BJ (cell line): ENCODE measurements at regions not wholly inside any gene's neighbourhood (a gene's known extent, or its start where the extent isn't known, plus 50 kb on each side); places are given as distances from the start of the nearest gene placed in this dataset.

Source experiments
- CTCF ChIA-PET: fragments of 350-600 bp; formaldehyde crosslinking; extraction: SDS; loops from one replicate; lab custom pipeline; 2021; ENCODE audit warnings: antibody characterized with exemption, inconsistent platforms; lab: Yijun Ruan, JAX
- POLR2A ChIA-PET: fragments of 300-600 bp; sonication (Branson Sonifier 250); formaldehyde crosslinking; extraction: SDS; loops from one replicate; lab custom pipeline; 2021; ENCODE audit warnings: antibody characterized with exemption; lab: Charles Lee
- DNase-seq: peaks from one replicate; pipeline ENCODE4 v3.0.0-alpha.2; 2011; ENCODE audit warnings: low read depth
- H3K27me3 ChIP-seq: 2 replicates; pipeline ENCODE4 v1.6.0; 2011; ENCODE audit warnings: low read length; ENCODE audit not compliant: control insufficient read depth, insufficient read depth
- H3K36me3 ChIP-seq: 2 replicates; pipeline ENCODE4 v1.5.1; 2011; ENCODE audit warnings: low read length; ENCODE audit not compliant: control insufficient read depth, insufficient read depth
- H3K4me3 ChIP-seq: 2 replicates; pipeline ENCODE4 v1.5.1; 2011; ENCODE audit warnings: low read depth, mild to moderate bottlenecking, control low read depth, low read length
- TF ChIP-seq, protein P1 (sequence below): IDR thresholded peaks from 2 replicates; pipeline ENCODE4 v1.5.1; 2011; ENCODE audit warnings: low read depth, mild to moderate bottlenecking, control low read depth, inconsistent platforms, low read length, moderate library complexity; ENCODE audit not compliant: insufficient read depth

DNA sequence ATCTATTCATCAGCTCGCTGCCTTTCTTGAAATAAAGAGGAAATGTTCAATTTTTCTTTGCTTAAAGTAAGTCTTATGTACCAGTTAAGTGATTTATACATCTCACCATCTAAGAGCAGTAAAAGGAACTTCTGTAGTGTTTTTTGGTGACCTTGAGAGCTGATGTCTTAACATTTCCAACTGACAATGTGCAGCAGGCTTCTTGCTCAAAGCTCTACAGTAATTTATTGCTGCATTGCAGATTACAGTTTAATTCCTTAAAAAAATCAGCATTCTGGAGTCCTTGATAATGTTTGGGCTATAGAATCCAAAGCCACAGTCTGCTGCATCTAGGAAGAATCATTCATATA is 61.6 kb downstream of the DIPK2A start:
- TF ChIP-seq, protein P1, sequence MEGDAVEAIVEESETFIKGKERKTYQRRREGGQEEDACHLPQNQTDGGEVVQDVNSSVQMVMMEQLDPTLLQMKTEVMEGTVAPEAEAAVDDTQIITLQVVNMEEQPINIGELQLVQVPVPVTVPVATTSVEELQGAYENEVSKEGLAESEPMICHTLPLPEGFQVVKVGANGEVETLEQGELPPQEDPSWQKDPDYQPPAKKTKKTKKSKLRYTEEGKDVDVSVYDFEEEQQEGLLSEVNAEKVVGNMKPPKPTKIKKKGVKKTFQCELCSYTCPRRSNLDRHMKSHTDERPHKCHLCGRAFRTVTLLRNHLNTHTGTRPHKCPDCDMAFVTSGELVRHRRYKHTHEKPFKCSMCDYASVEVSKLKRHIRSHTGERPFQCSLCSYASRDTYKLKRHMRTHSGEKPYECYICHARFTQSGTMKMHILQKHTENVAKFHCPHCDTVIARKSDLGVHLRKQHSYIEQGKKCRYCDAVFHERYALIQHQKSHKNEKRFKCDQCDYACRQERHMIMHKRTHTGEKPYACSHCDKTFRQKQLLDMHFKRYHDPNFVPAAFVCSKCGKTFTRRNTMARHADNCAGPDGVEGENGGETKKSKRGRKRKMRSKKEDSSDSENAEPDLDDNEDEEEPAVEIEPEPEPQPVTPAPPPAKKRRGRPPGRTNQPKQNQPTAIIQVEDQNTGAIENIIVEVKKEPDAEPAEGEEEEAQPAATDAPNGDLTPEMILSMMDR = no peak
- Histone ChIP-seq H3K27me3 (no peaks in the 10 kb centered on the region), H3K36me3 (no peaks in the 10 kb centered on the region), H3K4me3 (no peak overlapping the region)
- POLR2A ChIA-PET = no interaction called here
- CTCF ChIA-PET = no interaction called here
- no peak for DNase-seq

DNA sequence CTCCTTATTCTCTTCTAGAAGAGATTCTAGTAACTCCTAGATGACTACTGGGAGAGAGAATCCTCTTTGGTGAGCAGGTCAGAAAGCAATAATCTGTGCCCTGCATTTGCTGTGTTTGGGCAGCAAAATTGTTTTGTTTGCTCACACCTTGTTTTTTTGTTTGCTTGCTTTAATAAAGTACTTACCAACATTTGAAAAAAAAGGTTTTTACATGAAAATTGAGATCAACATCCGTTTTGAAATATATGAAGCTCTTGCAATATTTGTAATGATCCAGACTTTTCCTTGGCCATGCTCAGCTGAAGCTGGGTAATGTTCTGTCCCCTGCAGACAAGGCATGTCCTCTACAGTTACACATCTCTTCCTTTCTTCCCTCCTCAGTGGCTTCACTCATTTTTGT is 62.2 kb downstream of the DIPK2A start:
- POLR2A ChIA-PET = no interaction called here
- CTCF ChIA-PET = no interaction called here
- TF ChIP-seq, protein P1 = no peak
- no peaks in the 10 kb centered on the region for H3K36me3 ChIP-seq
- DNase-seq = no peak
- H3K27me3 ChIP-seq = no peaks in the 10 kb centered on the region
- H3K4me3 ChIP-seq = no peak overlapping the region

DNA sequence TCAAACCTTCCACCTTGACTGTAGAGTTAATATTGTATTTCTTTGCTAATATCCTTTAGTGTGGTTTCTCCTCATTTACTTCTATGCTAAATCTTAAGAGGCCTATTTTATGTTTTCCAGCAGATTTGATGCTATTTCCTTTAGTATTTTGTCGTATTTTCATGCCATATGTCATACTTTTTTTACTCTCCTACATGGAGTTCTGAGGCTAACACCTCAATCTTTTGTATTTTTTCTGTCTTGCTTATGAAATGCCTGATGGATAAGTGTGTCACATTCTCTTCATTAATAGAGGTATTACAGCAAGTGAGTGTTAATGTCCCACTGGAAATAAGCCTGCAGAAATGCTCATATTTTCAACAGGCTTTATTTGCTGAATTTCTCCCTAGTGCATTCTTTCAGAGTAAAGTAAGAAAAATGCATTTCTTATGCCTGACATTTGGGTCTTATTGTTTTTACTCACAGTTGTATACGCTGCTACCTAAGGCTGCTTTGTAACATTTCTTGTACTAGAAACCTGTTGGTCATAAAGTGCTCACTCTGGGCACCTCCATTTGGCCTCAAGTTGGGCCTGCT is 63.2 kb downstream of the DIPK2A start:
- no peaks in the 10 kb centered on the region for H3K36me3 ChIP-seq
- H3K27me3 ChIP-seq = no peaks in the 10 kb centered on the region
- no peak for DNase-seq
- H3K4me3 ChIP-seq = no peak overlapping the region
- POLR2A ChIA-PET = no interaction called here
- CTCF ChIA-PET = no interaction called here
- TF ChIP-seq, protein P1 = no peak

DNA sequence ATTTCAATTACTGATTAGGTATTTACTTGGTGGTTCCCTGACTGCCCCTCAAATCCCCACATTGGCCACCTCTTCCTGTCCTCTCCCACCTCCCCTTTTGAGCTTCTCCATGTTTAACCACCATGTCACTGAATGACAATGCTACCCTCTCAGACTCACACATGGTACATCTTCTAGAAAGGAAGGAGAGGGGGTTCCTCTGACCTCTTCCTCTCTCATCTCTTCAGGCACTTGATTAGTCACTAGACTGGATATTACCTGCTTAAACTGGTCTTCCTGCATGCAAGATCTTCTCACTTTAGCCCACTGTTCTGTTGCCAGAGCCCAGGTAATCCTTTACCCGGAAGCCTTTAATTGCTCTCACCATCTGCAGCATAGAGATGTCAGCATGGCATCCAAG is 64.9 kb downstream of the DIPK2A start:
- H3K36me3 ChIP-seq = no peaks in the 10 kb centered on the region
- TF ChIP-seq, protein P1 = no peak
- CTCF ChIA-PET = no interaction called here
- no peak overlapping the region for H3K4me3 ChIP-seq
- POLR2A ChIA-PET = no interaction called here
- H3K27me3 ChIP-seq = no peaks in the 10 kb centered on the region
- DNase-seq = no peak

DNA sequence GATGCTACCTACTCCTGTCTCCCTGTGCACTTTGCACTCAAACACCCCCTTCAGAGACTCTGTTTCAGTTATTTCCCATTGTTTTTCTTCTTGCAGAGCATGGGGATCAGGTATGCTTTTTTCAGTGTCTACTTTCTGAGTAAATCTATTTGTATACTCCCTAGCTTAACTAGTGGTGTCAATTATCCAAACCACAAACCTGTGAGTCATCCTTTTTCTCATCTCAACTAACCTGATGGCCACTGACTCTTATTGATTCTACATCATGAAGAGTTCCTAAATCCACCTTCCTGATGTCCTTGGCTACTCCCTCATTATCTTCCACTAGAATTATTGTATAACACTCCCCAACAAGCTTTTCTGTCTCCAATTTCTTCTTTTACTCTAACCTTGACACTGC is 68.0 kb downstream of the DIPK2A start:
- CTCF ChIA-PET = interaction anchor here (1.3 kb wide), 1 partner anchor 15 kb away, joined by 3 read pairs; no protein-coding TSS in a partner anchor

More for the DNA sequence above, 68.0 kb downstream of the DIPK2A start:
- DNase-seq = no peak
- H3K36me3 ChIP-seq = no peaks in the 10 kb centered on the region
- H3K4me3 ChIP-seq = no peak overlapping the region
- TF ChIP-seq, protein P1 = no peak
- POLR2A ChIA-PET = no interaction called here
- H3K27me3 ChIP-seq = no peaks in the 10 kb centered on the region
